GM18868 (cell line): ENCODE measurements at regions not wholly inside any gene's neighbourhood (a gene's known extent, or its start where the extent isn't known, plus 50 kb on each side); places are given as distances from the start of the nearest gene placed in this dataset.
"Not testable (repeated sequence)": the region's sequence is repeated elsewhere in the genome, so short reads cannot be mapped to it uniquely, and the experiment has no call there.

Experiments used
- ATAC-seq: cut with Tn5 transposase; IDR thresholded peaks from one replicate; pipeline ENCODE4 v1.9.1; 2021; ENCODE audit warnings: mild to moderate bottlenecking, moderate library complexity; ENCODE audit not compliant: unreplicated experiment

DNA sequence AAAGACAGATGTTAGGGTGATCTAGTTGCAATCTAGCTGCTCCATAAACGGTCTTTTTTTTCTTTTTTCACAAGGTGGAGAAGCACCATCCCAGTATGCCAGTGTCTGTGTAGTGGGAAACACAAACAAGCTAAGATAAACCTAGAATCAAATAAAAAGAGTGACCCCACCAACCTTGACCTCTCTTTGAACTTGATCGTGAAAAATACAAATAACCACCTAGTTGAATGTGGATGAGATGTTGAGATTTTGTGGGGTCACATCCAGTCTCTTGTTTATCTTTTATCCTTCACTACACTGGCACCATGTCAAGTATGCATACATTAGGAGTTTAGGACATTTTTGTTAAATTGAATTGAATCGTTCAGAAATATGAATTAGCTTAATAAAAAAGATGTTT lies 194.6 kb upstream of the EYA4 start:
- ATAC-seq = no peak

DNA sequence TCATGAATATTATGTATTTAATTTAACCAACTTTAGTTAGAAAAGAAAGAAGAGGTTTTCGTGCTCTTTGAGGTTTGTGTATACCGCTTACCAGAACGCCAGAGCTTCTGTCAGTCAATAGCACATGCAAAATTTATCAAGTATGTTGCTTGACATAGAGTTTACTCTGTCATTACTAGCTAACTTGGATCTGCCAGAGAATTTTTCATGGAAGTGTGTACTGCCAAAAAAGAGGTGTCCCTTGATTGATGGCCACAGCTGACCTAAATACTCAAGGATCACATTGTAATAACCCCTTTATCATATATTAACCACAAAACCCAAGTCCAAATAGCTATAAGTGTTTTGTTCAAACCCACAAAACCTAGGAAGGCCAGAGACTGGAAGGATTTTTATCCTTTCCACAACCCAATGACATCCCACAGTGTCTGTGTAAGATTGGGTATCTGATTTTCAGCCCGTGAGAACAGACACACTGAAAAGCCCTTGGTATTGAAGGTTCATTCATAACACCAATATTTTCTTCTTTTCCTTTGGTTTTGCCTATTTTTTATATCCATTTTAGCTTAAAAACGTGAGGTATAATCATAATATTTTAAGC lies 194.0 kb upstream of the EYA4 start:
- no peak for ATAC-seq

- no peak for ATAC-seq
Observed at GRCh38 chr6:133047706-133048105, 193.5 kb upstream of the EYA4 start.

DNA sequence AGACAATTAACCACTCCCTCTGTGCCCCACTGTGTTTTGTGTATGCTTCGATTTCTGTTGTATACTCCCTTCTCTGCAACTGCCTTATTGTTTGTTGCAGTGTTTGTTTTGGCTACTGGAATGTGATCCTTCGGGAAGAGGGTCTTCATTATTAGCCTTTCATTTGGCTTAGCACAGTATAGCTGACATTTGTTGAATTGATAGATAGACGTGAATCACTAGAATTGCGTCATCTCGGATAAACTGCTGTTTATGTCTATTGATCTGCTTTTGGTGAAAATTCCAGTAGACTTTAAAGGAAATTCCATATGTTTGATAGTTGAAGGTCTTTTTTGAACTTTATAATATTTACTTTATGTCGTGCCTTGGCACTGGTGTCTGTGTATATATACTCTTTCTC lies 189.9 kb upstream of the EYA4 start:
- ATAC-seq = no peak

DNA sequence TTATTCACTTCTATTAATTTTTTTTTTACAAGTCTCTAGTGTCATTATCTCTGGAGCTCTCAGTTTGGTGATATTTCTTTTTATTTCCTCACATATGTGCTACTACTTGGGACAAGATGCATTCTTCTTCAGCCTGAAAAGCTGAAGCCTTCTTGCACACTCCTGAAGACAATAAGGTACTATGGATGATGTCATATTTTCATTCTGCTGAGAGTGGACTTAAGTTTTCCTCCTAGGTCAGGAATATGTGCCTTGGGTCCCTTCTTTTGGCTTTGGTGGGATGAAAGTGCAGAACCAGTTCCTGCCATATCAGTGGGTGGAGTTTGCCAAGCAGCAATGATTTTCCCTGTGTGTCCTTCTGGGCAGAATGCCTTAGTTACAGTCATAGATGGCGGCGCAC lies 188.7 kb upstream of the EYA4 start:
- ATAC-seq = no peak

- ATAC-seq = no peak
Observed at GRCh38 chr6:133055441-133055966, 185.7 kb upstream of the EYA4 start.

- ATAC-seq = no peak
Observed at GRCh38 chr6:133057352-133057751, 183.8 kb upstream of the EYA4 start.

DNA sequence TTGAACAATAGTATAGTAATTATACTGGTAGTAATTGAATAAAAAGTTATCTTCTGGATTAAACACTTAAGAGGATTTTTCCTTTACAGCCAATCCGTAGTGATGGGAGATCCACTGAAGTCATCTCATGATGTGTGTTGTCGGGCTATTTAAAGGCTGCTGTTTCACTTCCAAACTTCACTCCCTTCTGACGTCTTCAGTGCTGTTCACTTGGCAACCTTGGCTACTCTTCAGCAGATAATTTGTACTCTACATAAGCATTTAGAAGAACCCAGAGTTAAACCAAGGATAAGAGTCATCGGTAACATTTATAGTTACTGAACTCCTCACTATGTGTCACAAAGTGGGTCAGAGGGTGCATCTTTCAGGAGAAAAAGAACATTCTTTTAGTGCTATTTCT lies 179.1 kb upstream of the EYA4 start:
- no peak for ATAC-seq

DNA sequence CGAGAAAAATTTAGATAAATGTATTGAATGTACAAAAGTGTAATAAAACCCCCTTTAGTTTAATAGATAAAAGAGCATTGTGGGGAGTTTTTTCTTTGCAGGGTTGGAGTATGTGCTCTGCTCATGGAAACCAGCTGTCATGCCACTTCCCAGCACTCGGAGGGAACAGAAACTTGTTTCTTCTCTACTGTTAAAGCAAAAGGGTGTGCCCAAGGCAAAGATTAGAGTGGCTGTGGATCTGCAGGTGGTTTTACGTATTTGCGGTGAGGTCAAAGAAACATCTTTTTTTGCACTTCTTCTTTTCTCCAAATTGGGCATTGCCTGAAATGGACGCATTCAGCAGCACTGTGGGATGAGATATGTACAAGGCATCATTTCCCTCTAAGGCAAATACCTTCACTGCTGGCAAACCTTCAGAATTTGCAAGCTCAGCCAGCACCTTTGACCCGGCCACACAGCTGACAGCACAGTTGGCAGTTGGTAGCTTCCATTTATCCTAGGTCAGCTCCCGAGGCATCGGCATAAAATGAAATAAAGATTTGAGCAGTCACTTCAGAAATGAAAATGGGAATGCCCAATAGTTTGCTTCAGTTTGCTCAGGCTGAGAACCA lies 178.4 kb upstream of the EYA4 start:
- no peak for ATAC-seq

- ATAC-seq = no peak
Observed at GRCh38 chr6:133067960-133068359, 173.2 kb upstream of the EYA4 start.

- no peak for ATAC-seq
Observed at GRCh38 chr6:133070410-133071043, 170.6 kb upstream of the EYA4 start.

GRCh38 chr6:133079901-133080300 lies 161.3 kb upstream of the EYA4 start:
- no peak for ATAC-seq

DNA sequence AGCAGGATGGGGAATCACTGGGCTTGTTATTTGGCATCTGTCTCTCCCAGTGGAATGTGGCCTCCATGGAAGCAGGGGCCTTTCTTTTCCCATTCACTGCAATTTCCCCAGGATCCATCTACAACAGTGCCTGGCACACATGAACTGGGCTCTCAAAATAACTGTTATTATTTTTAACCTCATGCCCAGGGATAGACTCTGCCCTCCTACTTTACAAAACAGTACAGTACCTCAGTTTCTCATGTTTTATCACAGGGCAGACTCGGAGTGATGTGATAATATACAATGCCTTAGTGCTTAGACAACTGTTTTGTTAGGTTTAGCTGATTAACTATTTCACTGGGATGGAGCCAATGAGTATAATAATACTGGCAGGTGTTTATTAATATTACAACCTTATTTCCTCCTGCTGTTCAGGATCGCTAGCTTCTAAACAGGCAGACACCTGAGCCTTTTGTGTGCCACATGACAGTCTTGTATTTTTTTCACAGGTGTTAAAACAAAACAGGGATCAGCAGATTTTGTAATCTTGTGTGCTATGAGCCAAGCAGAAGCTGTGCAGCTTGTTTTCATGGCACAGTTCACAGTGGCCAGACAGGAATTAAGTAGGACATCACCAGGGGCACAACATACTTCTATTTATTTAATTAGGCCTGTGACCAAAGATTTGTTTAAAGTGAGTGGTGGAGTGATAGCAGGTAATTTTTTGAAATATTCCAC lies 157.7 kb upstream of the EYA4 start:
- no peak for ATAC-seq

- ATAC-seq = no peak
Observed at GRCh38 chr6:133085471-133085870, 155.7 kb upstream of the EYA4 start.

DNA sequence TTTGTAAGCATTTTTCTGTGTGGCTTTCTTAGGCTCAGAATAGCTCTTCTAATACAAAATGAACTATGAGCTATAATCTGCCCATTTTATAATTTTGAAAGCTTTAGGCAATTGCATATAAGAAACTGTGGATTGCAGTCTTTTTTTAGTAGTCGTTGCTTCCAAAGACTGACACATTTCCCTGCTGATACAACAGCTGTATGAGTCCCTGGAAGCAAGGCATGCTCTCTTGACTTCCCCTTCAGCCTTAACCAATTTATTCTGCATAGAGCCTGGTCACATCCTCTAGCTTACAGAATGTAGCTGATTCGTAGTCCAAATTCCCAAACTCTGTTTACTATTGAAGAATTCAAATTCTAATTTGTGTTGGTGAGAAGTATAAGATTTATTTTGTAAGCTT lies 155.3 kb upstream of the EYA4 start:
- ATAC-seq = no peak

DNA sequence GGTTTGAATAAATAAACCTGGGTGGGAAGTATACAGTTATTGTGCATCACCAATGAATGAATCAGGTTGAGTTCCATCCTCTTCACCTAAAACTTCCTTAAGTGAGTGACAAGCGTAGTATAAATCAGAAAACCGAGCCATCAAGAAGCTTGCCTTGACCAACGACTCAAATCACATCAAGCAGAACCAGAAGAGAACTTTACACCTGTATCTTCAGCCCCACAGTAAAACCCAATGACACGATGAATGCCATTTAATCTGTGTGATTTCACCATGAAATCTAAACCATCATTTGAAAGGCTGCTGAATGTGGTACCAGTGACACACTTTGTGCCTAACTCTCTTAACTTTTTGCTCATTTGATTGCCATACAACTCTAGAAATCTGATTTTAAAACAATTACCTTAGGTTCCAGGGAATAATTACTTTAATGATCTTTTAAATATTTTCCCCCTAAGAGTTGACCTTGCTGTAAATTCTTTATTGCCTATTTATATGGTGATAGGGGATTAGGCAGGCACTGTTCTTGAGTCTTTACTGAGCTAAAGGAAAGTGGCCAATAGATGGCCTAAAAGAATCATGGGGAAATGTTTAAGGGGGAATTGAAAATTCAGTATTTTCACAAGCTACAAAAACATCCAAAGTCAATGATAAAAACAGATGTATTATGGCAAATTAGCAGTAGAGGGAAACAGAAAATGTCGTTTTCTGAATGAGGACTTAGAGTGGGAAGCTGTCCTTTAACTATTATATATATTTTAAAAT lies 152.0 kb upstream of the EYA4 start:
- ATAC-seq = no peak

DNA sequence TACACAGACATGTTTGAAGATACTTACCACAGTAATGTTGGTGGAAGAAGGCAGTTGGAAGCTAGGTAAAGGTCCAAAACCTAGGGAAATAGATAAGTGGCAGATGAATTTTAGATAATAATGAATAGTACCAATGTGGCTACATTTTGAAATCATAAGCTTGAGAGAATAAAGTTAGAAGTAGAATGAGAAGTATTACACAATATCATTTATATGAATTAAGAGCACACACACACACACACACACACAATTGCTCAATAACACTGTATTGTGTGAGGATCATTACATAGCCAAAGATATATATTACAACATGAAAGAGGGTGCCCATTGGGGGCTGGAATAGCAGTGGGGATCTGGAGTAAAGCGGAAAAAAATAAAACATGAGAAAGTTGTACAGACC lies 149.0 kb upstream of the EYA4 start:
- ATAC-seq = no peak

- no peak for ATAC-seq
Observed at GRCh38 chr6:133092771-133093170, 148.4 kb upstream of the EYA4 start.

DNA sequence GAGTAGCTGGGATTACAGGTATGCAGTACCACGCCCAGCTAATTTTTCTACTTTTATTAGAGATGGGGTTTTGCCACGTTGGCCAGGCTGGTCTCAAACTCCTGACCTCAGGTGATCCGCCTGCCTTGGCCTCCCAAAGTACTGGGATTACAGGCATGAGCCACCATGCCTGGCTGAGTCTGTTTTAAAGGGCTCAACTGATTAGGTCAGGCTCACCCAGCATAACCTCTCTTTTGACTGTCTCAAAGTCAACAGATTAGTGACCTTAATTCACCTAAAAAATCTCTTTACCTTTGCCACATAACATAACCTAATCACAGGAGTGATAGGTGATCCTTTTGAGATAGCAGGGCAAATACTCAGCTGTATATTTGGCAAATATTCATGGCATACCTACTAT lies 147.9 kb upstream of the EYA4 start:
- not testable (repeated sequence) for ATAC-seq

- no peak for ATAC-seq
Observed at GRCh38 chr6:133093956-133094355, 147.2 kb upstream of the EYA4 start.

- no peak for ATAC-seq
Observed at GRCh38 chr6:133097208-133097607, 143.9 kb upstream of the EYA4 start.
